Prostate gland (tissue), 2 donors: ENCODE measurements at regions not wholly inside any gene's neighbourhood (a gene's known extent, or its start where the extent isn't known, plus 50 kb on each side); places are given as distances from the start of the nearest gene placed in this dataset.

Experiments used
- POLR2A ChIP-seq: fragments of 450-650 bp; IDR thresholded peaks from one replicate; pipeline ENCODE4 v1.6.1; 2016; ENCODE audit warnings: antibody characterized with exemption, mild to moderate bottlenecking
- POLR2AphosphoS5 ChIP-seq: sonication (generic); formaldehyde crosslinking; IDR thresholded peaks from one replicate; pipeline ENCODE4 v1.6.1; 2017; ENCODE audit warnings: antibody characterized with exemption
- TF ChIP-seq, protein P1 (sequence below), 4 experiments: fragments of 200-600 bp in 2 of 4; fragments of 450-650 bp in 2 of 4; sonication (generic) in 2 of 4; IDR thresholded peaks; 1 replicate in 3 of 4; 2 replicates in 1 of 4; pipeline ENCODE4 v1.5.1; 2016 to 2019; ENCODE audit warnings: antibody characterized with exemption in 4 of 4, mild to moderate bottlenecking in 2 of 4, moderate library complexity in 2 of 4

DNA sequence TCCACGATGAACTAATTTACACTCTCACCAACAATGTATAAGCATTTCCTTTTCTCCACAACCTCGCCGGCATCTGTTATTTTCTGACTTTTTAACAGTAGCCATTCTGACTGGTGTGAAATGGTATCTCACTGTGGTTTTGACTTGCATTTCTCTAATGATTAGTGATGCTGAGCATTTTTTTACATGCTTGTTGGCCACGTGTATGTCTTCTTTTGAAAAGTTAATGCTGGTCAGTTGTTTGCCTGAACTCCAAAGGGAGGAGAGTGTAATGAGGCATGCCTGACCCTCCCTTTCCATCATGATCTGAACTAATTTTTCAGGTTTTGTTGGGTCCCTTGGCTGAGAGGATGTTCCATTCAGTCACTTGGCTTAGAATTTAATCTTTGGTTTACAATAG, 50.7 kb upstream of the SVIL start:
- TF ChIP-seq, protein P1, sequence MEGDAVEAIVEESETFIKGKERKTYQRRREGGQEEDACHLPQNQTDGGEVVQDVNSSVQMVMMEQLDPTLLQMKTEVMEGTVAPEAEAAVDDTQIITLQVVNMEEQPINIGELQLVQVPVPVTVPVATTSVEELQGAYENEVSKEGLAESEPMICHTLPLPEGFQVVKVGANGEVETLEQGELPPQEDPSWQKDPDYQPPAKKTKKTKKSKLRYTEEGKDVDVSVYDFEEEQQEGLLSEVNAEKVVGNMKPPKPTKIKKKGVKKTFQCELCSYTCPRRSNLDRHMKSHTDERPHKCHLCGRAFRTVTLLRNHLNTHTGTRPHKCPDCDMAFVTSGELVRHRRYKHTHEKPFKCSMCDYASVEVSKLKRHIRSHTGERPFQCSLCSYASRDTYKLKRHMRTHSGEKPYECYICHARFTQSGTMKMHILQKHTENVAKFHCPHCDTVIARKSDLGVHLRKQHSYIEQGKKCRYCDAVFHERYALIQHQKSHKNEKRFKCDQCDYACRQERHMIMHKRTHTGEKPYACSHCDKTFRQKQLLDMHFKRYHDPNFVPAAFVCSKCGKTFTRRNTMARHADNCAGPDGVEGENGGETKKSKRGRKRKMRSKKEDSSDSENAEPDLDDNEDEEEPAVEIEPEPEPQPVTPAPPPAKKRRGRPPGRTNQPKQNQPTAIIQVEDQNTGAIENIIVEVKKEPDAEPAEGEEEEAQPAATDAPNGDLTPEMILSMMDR (IDR thresholded peaks at IDR 0.05), result no peak
- no peak for TF ChIP-seq POLR2A
- TF ChIP-seq POLR2AphosphoS5, result no peak
